ENCODE measurements at regions not wholly inside any gene's neighbourhood (a gene's known extent, or its start where the extent isn't known, plus 50 kb on each side); places are given as distances from the start of the nearest gene placed in this dataset.

- TF ChIP-seq CTCF (conservative IDR thresholded peaks at IDR 0.05 in 1 of 2, IDR thresholded peaks at IDR 0.05 in 1 of 2; ENCODE audit: extremely low read depth in 1 of 2, insufficient read depth in 1 of 2, low read depth in 1 of 2, low read length in 2 of 2) (no peak), EZH2 (IDR thresholded peaks at IDR 0.05; ENCODE audit: borderline replicate concordance, low read length) (no peak)
These were observed 106.5 kb upstream of the EPHA3 start for GRCh38 chr3:89000886-89001285.

All from mammary epithelial cell (primary cell).